Endothelial cell (in vitro differentiated cells): ENCODE measurements at regions not wholly inside any gene's neighbourhood (a gene's known extent, or its start where the extent isn't known, plus 50 kb on each side); places are given as distances from the start of the nearest gene placed in this dataset.

Experiments used
- DNase-seq: peaks from one replicate; pipeline ENCODE4 v3.0.0; 2021; ENCODE audit warnings: low spot score
- H3K27ac Mint-ChIP-seq: one replicate; pipeline ENCODE4 v1.8.0; 2021; ENCODE audit warnings: mixed read lengths, inconsistent platforms; ENCODE audit not compliant: unreplicated experiment
- H3K27me3 Mint-ChIP-seq: one replicate; pipeline ENCODE4 v1.8.0; 2021; ENCODE audit warnings: mild to moderate bottlenecking, moderate library complexity, mixed read lengths, inconsistent platforms; ENCODE audit not compliant: unreplicated experiment
- H3K36me3 Mint-ChIP-seq: one replicate; pipeline ENCODE4 v1.8.0; 2021; ENCODE audit warnings: mild to moderate bottlenecking, low read depth, mixed read lengths, inconsistent platforms; ENCODE audit not compliant: unreplicated experiment
- H3K4me1 Mint-ChIP-seq: one replicate; pipeline ENCODE4 v1.8.0; 2021; ENCODE audit warnings: mild to moderate bottlenecking, mixed read lengths, inconsistent platforms; ENCODE audit not compliant: unreplicated experiment
- H3K4me3 Mint-ChIP-seq: one replicate; pipeline ENCODE4 v1.8.0; 2021; ENCODE audit warnings: mild to moderate bottlenecking, mixed read lengths, inconsistent platforms; ENCODE audit not compliant: unreplicated experiment
- H3K9me3 Mint-ChIP-seq: one replicate; pipeline ENCODE4 v1.8.0; 2021; ENCODE audit warnings: mixed read lengths, inconsistent platforms; ENCODE audit not compliant: unreplicated experiment
- TF ChIP-seq, protein P1 (sequence below): fragments of 200-600 bp; sonication (generic); IDR thresholded peaks from one replicate; pipeline ENCODE4 v1.5.0; 2021; ENCODE audit warnings: antibody characterized with exemption; ENCODE audit not compliant: unreplicated experiment

DNA sequence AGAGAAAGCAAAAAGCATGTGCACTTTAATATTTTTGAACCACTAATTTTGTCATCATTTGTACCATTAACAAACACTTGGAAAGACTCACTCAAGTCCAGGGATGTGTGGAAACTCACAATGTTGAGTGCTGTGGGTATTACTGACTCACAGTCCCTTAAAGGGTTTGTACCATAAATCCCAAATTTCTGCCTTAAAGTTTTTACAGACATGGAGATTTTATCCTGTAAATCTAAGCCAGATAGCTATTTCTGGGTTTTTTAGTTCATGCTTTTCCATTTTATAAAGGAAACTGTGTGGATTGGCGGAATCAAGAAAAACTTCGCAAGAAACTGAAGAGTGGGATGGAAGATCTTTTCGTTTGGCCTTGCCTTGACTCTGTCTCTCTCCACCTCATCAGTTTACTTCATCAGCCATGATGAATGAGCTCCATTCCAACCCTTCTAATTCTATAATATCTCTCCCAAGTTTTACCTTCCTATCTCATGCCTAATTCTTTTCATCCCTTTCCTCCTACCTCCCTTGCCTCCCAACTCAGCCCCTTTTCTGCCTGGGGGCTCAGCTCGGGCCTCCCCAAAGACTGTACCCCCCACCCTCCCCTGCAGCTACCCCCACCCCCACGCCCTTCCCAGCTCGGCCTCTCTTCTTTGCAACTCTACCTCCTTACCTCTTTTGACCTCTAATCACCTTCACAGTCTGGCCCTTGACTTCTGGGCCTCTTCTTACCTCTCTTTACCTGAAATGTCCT lies 218.5 kb upstream of the MKLN1 start:
- Mint-ChIP-seq H3K27ac (peak overlapping the region; percentile 89), H3K36me3 (no peaks in the 10 kb centered on the region), H3K4me3 (peak overlapping the region; percentile 97), H3K4me1 (peaks cover 30% of the 10 kb centered on the region), H3K27me3 (peaks cover 25% of the 10 kb centered on the region), H3K9me3 (no peaks in the 10 kb centered on the region)
- DNase-seq, result no peak
- TF ChIP-seq, protein P1, sequence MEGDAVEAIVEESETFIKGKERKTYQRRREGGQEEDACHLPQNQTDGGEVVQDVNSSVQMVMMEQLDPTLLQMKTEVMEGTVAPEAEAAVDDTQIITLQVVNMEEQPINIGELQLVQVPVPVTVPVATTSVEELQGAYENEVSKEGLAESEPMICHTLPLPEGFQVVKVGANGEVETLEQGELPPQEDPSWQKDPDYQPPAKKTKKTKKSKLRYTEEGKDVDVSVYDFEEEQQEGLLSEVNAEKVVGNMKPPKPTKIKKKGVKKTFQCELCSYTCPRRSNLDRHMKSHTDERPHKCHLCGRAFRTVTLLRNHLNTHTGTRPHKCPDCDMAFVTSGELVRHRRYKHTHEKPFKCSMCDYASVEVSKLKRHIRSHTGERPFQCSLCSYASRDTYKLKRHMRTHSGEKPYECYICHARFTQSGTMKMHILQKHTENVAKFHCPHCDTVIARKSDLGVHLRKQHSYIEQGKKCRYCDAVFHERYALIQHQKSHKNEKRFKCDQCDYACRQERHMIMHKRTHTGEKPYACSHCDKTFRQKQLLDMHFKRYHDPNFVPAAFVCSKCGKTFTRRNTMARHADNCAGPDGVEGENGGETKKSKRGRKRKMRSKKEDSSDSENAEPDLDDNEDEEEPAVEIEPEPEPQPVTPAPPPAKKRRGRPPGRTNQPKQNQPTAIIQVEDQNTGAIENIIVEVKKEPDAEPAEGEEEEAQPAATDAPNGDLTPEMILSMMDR, result no peak

DNA sequence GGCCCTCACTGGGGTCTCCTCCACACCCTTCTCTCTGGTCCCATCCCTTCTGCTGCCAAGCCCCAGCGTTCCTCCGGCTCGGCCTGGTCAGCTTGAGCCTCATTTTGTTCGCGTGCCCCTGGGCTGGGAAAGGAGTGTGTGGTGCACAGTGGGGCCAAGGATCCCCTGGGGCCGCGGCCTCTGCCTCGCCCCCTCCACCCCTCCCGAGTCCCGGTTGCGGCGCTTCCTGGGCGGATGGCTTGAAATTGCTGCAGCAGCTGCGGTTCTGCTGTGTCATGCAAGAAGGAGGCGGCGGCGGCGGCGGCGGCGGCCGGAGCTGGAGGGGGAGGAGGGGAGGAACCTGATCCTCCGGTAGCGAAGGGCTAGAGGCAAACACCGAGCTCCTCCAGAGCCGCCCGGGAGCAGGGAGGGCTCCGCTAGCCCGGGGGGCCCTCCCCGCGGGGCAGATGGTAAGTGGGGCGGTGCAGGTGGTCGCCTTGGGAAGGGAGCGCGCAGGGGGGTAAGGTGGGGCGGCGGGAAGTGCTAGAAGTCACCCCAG lies 217.8 kb upstream of the MKLN1 start:
- Mint-ChIP-seq H3K4me1 (peaks cover 30% of the 10 kb centered on the region), H3K4me3 (peak overlapping the region; percentile 97), H3K36me3 (no peaks in the 10 kb centered on the region), H3K27ac (peak overlapping the region; percentile 89), H3K27me3 (peaks cover 25% of the 10 kb centered on the region), H3K9me3 (no peaks in the 10 kb centered on the region)
- peak; percentile 67 for DNase-seq
- TF ChIP-seq, protein P1, result no peak

DNA sequence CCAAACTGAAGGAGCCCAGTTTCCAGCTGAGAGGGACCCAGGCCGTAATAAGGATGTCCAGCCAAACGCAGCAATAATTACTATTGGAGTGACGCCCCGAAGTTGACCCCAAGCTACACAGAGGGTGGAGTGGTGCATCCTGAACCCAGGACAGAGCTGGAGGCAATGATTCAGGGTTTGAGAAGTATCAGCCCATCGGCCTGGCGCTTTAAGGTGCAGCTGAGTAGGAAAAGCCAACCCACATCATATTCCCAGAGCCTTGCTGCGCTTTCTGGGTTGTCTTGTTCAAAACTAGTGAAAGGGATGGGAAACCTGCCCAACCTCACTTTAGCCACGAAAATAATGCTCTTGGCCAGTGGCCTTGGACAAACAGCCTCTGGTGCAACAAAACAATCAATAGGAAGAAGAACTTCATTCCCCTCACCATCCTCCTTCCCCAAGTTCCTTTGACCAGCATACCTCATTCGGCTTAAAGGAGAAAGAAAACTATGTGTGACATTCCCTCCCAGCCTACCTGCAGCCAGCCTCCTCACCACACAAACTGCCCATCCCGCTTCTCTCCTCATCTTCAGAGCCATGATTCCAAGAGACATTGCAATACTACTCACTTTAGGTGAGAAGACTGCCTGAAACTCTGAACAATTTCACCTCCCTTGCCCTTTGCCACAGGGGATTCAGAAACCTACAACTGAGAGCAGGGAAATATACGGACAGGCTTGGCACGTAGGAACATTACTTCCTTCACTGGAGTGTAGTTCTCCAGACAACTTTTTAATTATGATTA lies 217.2 kb upstream of the MKLN1 start:
- no peaks in the 10 kb centered on the region for H3K36me3 Mint-ChIP-seq
- peaks cover 20% of the 10 kb centered on the region for H3K27me3 Mint-ChIP-seq
- H3K9me3 Mint-ChIP-seq, result no peaks in the 10 kb centered on the region
- peaks cover 26% of the 10 kb centered on the region for H3K4me1 Mint-ChIP-seq
- TF ChIP-seq, protein P1, result no peak
- H3K4me3 Mint-ChIP-seq, result peak overlapping the region; percentile 85
- DNase-seq, result no peak
- H3K27ac Mint-ChIP-seq, result peak overlapping the region; percentile 61

DNA sequence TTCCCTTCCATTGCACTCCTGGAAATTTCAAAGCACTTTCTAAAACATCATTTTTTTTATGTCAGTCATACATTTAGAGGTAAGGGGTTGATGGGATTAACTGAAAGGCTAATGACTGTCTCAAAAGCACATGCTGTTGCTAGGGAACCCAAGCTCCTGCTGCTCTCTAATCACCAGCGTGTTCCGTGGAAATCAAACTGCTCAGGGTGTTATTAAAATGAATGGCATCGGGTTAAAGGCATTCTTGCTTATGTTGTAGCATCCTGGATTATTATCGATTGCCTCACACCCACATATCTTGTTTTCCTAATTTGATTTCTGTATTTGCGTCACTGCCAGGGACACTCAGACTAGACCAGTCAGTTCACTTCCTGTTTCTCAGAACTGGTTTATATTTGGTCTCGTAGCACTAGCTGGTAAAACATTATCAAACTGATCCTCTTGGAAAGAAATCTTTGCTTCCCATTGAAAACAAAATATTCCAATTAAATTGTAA lies 216.5 kb upstream of the MKLN1 start:
- peak overlapping the region; percentile 64 for H3K27ac Mint-ChIP-seq
- peak overlapping the region; percentile 85 for H3K4me3 Mint-ChIP-seq
- no peaks in the 10 kb centered on the region for H3K36me3 Mint-ChIP-seq
- H3K4me1 Mint-ChIP-seq, result peaks cover 26% of the 10 kb centered on the region
- no peaks in the 10 kb centered on the region for H3K9me3 Mint-ChIP-seq
- TF ChIP-seq, protein P1, result no peak
- no peak for DNase-seq
- peaks cover 19% of the 10 kb centered on the region for H3K27me3 Mint-ChIP-seq
